ENCODE measurements at regions not wholly inside any gene's neighbourhood (a gene's known extent, or its start where the extent isn't known, plus 50 kb on each side); places are given as distances from the start of the nearest gene placed in this dataset.

- no peak for DNase-seq
Observed at GRCh38 chr5:2598503-2598902, 153.0 kb downstream of the IRX2 start.

DNA sequence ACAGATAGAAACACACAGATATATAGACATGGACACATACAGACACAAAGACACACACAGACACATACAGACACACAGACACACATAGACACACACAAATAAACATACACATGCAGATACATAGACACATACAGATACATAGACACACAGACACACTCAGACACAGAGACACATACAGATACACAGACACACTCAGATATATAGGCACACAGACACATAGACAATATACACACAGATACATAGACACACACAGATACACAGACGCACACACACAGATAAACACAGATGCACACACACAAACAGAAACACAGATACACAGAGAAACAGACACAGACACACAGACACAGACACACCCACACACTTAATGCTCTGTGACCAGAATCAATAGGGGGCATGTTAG, 156.8 kb downstream of the IRX2 start:
- no peak for DNase-seq

DNA sequence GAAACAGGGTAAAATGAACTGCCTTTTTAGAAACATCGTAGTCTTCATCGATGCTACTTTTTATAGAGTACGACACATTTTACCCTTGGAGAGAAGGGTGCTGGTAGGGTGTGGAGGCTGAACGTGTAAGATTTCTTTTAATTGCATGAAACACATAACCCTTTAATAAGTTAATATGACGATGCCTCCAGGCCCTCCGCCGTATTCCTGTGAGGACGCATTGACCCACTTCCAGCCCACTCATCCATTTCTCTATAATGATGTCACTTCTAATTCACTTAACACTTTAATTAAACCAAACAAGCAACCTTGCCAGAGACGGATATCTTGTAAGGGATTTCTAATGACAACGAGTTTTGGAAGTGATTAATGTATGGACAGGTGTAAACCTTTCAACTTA, 158.7 kb downstream of the IRX2 start:
- DNase-seq = no peak

DNA sequence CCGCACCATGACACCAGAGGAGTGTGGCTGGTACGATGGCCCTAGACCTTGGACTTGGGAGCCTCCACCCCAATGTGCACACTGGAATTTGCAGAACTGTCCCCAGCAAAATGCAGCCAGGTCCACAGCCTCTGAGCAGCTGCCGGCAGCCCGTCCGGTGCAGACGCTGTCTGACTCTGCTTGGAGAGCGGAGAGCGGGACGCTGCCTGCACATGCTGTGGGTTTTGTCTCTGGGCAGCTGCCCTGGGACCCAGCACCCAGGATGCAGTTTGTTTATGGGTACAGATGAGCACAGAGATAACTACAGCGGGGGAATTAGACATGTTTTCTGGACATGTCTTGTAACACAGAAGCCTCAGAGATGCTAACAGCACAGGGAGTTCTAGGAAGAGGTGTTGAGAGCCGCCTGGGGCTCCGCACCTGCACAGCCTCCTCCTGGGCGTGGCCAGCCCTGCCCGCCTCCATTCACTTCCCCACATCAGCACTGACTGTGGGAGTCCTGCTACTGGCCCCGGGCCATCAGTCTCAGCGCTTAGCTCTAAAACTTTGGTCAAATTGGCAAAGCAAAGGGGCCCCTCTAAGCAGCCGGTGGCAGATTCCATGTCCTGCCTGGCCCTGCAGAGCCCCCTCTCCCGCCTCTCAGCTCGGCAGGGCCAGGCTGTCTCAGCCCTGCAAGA, 159.6 kb downstream of the IRX2 start:
- DNase-seq = no peak

DNA sequence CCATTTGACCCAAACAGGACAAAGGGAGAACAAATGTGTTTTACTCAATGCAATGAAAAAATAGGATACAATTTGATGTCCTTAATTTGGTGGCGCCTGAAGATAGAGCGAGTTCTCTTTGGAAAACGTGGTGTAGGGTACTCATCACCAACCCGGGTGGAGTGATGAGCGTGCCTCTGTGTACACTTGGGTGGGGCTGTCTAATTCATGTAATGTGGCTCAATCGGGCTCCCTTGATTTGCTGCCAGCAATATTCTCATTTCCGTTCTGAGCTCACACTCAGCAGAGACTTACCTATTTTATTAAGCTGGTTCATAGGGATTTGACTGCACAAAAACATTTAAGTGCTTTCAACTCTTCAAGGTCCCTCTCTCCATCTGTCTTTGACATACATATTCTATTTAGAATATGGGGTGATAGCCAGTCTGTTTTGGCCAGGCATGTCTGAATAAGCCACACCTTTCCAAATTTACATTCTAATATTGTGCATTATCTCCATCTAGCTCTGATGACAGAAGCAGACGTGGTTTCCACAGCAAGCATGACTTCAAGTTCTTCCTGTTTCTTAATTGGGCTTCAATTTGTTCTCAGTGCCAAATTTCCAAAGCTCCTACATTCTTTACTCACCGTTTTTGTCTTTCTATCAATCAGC, 162.5 kb downstream of the IRX2 start:
- no peak for DNase-seq

DNA sequence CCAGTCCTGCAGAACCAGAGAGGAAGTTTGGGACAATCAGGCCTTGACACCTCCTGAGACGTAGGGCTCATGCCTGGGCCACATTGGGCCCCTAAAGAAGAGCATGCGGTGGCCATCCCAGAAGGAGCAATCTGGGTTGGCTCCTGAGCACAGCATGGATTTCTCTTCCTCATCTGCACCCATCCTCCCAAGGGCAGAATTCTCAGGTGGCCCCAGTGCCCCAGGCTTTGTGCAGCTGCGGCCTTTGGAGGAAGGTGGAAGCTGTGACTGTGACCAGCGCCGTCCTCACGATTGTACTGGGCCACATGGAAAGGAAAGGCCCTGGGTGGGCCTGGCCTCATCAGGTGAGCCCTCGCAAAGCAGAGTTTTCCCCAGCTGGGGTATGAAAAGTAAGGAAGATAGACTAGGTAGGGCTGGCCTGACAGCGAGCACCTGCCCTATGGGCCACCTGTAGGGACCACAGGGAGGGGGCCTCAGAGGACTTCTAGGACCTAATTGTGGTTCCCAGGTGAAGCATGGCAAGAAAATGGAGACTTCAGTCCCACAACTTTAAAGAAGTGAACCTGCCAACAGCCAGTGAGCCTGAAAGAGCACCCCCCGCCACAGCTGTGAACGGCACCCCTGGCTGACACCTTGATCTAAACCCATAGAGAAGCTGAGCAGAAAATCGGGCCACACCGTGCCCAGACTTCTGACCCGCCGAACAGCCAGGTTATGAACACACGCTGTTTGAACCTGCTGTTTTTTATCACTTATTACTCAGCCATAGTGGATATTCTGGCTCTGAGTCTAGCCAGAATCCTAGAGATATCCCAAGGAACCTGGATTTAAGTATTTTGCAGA, 164.1 kb downstream of the IRX2 start:
- no peak for DNase-seq

GRCh38 chr5:2586016-2586715, 165.3 kb downstream of the IRX2 start:
- no peak for DNase-seq

GRCh38 chr5:2584579-2585269, 166.8 kb downstream of the IRX2 start:
- no peak for DNase-seq

DNA sequence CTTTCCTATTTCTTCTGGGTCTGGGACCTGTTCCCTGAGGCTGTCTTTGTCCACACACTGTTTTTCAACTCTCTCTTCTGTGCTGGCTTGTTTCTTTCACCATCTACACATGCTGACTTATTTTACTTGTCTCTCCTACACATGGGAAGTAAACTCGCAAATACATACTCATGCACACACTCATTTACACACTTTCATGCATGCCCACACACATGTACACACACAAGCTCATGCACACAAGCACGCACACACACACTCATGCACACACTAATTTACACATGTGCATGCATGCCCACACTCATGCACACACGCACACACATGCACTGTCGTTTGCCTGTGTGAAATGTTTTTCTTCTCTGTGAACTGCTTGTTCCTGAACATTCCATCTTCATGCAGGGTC, 169.0 kb downstream of the IRX2 start:
- no peak for DNase-seq

GRCh38 chr5:2582106-2582505, 169.4 kb downstream of the IRX2 start:
- DNase-seq = no peak

DNA sequence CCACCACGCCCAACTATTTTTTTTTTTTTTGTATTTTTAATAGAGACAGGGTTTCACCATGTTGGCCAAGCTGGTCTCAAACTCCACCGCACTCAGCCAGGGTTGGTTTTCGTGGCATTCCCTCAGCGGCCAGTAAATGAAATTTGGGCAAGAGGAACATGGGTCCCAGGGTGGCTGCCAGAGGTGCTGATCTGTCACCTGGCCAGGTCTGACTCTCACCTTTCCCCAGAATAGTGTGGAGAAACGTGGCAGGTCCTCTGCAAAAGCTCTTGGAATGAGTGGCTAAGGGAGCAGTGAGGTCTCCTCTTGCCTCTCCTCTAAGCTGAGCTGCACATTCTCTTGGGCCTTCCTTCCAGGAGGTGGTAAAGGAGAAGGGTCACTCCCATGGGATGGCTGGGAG, 170.1 kb downstream of the IRX2 start:
- DNase-seq = no peak

- peak; percentile 11 for DNase-seq
Observed at GRCh38 chr5:2579126-2579525, 172.4 kb downstream of the IRX2 start.

DNA sequence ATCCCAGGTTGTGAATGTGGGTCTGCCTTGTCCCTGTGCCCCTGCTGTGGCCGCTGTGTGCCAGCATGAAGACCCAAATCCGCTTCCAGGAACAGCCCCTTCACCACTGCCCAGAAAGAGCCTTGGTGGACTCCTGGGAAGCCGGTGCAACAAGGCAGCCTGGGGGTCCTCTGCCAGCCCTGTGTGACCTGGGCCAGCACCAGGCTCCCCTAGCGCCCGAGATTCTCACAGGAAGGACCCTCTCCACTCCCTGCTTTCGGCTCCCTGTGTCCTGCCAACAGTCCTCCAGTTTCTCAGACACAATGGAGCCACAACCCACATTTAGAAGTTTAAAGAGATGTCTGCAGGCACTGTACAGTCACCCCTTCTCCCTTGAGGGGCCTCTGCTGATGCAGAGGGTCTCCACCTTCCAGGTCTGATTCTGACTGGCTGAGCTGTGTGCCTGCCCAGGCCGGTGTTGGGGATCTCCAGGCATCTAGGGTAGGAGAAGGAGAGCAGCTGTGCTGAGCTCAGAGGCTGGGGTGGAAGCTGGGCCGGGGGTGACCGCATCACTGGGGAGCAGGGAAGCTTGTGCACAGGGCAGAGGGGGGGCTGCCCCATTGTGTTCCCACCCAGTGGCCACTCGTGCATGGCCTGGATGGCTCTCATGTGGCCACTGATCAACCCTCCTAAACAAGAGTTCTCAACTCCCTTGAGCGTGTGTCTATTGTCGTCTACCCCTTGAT, 174.0 kb downstream of the IRX2 start:
- no peak for DNase-seq

DNA sequence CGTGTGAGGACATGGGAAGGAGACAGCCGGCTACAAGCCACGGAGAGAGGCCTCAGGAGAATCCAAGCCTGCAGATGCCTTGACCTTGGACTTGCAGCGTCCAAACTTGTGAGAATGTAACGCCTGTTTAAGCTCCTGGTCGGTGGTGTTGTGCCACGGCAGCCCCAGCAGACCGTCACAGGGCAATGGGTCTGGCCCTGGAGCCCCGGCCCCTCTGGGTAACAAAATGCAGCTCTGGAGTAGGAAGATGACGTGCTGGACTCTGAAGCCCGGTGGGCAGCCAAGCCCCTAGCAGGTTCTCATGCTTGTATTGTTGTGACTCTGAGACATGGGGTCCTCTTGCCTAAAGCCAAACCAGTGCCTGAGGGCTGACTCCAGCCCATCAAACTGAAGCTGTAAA, 174.7 kb downstream of the IRX2 start:
- no peak for DNase-seq

DNA sequence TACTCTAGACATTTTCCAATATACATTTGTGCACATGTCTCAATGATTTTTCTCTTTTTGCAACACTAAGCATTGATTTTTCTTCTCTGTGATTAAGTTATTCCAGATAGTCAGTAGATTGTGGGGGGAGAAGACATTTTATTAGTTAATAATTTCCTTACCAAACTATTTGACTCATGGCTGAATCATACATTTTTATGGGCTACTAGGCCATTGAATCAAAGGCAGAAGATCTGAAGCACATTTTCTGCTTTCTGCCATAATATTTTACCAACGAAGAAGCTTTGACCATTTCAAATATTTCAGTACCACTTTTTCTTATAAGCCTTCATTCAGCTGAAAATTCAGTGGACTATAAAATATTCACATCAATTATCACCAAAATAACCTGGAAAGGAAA, 175.6 kb downstream of the IRX2 start:
- no peak for DNase-seq

- no peak for DNase-seq
Observed at GRCh38 chr5:2575292-2575691, 176.2 kb downstream of the IRX2 start.

DNA sequence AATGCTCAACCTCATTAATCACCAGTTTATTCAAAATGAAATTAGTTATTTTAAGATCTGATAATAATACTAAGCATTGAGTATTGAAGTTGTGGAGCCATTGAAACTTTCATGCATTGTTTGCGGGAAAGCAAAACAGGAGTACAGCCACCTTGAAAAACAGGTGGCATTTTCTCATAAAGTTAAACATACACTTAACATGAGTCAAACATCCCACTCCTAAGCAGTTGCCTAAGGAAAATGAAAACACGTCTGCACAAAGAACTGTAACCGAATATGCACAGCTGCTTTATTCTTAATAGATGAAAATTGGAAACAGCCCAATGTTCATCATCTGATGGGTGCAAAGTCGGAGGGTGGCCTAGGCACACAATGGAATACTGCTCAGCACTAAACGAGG, 177.3 kb downstream of the IRX2 start:
- no peak for DNase-seq

DNA sequence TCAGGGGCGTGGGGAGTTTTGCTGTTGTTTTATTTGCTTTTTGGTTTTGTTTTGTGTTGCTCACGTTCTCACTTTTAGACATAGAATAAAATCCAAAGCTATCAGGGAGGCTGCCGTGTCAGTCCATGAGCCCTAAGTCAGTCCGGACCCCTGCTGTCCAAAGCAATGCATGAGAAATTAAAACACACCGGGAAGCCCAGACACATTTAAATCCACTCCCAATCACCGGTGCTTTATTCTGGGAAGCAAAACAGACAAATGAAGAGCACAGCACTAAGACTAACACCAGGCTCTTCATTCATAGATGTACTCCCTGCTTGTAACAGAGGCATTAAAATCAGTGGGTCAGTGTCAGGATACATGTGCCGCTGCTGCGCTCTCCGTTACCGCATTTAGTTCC, 180.9 kb downstream of the IRX2 start:
- DNase-seq = no peak

DNA sequence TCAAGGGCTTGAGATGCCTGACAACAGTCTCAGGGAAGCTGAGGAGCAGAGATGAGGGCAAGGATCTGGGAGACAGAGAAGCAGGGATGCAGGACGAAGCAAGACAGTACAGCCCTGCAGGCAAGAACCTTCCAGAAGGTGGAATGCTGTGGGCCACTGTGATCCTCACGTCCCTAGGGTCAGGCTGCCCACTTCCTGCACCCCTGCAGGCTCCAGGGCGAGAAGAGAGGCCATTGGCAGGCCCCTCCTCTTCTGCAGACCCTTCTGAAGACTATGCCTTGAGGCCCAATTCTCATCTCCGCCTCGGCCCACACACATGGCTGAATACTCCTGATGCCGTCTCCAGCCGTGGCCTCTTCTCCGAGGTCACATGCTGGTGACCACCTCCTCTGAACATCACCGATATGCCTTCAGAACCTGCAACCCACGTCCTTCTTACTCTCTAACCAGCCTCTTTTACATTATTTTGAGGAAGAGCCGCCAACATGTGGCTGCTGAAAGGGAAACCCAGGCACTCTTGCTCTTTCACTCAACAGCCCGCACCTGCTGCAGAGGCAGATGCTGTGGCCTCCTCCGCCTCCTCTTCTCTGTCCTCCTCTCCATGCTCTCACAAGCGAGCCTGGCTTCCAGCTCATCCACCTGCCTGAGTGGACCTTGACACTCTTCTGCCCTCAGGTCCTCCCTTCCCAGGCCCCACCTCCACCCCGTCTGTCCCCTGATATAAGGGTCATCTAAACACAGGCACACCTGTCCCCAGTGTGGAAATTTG, 181.5 kb downstream of the IRX2 start:
- no peak for DNase-seq

DNA sequence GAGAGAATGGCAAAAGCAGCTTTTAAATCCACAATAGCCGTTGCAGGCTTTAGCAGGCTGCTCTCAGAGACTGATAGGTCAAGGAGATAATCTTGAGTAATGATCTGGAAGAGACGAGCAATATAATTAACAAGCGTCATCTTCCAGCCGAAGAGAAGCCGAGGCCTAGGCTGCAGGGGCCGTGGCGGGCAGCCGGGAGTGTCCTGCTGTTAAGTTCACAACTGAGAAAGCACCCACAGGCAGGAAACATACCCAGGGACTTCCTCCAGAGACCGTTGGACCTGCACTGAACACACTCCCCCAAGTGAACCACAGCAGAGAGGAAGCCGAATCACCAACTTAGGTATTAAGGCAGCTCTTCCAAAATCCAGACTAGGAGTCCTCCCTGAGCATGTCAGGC, 182.3 kb downstream of the IRX2 start:
- no peak for DNase-seq

DNA sequence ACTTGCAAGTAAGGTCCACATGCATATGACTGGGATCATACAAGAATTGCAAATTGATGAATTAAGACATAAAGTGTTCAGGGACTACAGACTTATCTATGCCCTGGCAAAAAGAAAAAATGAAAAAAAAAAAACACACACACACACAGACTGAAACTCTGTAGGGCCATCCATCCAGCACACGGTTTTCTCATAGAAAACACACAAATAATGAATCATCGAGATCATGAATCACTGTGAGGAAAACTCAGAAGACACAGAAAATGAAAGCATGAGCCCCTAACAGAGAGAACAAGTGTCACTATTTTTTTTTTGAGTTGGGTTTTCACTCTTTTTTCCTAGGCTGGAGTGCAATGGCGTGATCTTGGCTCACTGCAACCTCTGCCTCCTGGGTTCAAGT, 185.2 kb downstream of the IRX2 start:
- DNase-seq = no peak

Data from DMS79 (cell line).